ENCODE measurements at regions not wholly inside any gene's neighbourhood (a gene's known extent, or its start where the extent isn't known, plus 50 kb on each side); places are given as distances from the start of the nearest gene placed in this dataset.

- TF ChIP-seq CTCF (IDR thresholded peaks at IDR 0.05): no peak
- Histone ChIP-seq H3K27ac (no peak overlapping the region), H3K4me3 (no peak overlapping the region)
- DNase-seq (ENCODE audit: low spot score): no peak
These were observed 301.9 kb downstream of the DHX15 start for GRCh38 chr4:24282446-24282845.

GRCh38 chr4:24279911-24280375 lies 304.4 kb downstream of the DHX15 start:
- TF ChIP-seq CTCF (IDR thresholded peaks at IDR 0.05): no peak
- Histone ChIP-seq H3K4me3 (no peak overlapping the region), H3K27ac (no peak overlapping the region)
- no peak for DNase-seq (ENCODE audit: low spot score)

GRCh38 chr4:24279469-24279868 lies 304.9 kb downstream of the DHX15 start:
- DNase-seq (ENCODE audit: low spot score): no peak
- no peak overlapping the region for H3K27ac ChIP-seq
- TF ChIP-seq CTCF (IDR thresholded peaks at IDR 0.05): no peak
- H3K4me3 ChIP-seq: no peak overlapping the region

GRCh38 chr4:24278693-24279092 lies 305.7 kb downstream of the DHX15 start:
- no peak for DNase-seq (ENCODE audit: low spot score)
- H3K4me3 ChIP-seq: no peak overlapping the region
- H3K27ac ChIP-seq: no peak overlapping the region
- TF ChIP-seq CTCF (IDR thresholded peaks at IDR 0.05): no peak

- Histone ChIP-seq H3K27ac (no peak overlapping the region), H3K4me3 (no peak overlapping the region)
- TF ChIP-seq CTCF (IDR thresholded peaks at IDR 0.05): no peak
- no peak for DNase-seq (ENCODE audit: low spot score)
These were observed 309.9 kb downstream of the DHX15 start for GRCh38 chr4:24274381-24274941.

- no peak overlapping the region for H3K4me3 ChIP-seq
- no peak for DNase-seq (ENCODE audit: low spot score)
- no peak for TF ChIP-seq CTCF (IDR thresholded peaks at IDR 0.05)
- no peak overlapping the region for H3K27ac ChIP-seq
These were observed 311.2 kb downstream of the DHX15 start for GRCh38 chr4:24273136-24273535.

GRCh38 chr4:24266951-24267722 lies 317.2 kb downstream of the DHX15 start:
- no peak overlapping the region for H3K4me3 ChIP-seq
- DNase-seq (ENCODE audit: low spot score): no peak
- H3K27ac ChIP-seq: no peak overlapping the region
- no peak for TF ChIP-seq CTCF (IDR thresholded peaks at IDR 0.05)
